ENCODE measurements at regions not wholly inside any gene's neighbourhood (a gene's known extent, or its start where the extent isn't known, plus 50 kb on each side); places are given as distances from the start of the nearest gene placed in this dataset.

GRCh38 chr21:16324630-16325029, 594.8 kb downstream of the USP25 start:
- TF ChIP-seq, protein P1, sequence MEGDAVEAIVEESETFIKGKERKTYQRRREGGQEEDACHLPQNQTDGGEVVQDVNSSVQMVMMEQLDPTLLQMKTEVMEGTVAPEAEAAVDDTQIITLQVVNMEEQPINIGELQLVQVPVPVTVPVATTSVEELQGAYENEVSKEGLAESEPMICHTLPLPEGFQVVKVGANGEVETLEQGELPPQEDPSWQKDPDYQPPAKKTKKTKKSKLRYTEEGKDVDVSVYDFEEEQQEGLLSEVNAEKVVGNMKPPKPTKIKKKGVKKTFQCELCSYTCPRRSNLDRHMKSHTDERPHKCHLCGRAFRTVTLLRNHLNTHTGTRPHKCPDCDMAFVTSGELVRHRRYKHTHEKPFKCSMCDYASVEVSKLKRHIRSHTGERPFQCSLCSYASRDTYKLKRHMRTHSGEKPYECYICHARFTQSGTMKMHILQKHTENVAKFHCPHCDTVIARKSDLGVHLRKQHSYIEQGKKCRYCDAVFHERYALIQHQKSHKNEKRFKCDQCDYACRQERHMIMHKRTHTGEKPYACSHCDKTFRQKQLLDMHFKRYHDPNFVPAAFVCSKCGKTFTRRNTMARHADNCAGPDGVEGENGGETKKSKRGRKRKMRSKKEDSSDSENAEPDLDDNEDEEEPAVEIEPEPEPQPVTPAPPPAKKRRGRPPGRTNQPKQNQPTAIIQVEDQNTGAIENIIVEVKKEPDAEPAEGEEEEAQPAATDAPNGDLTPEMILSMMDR (IDR thresholded peaks at IDR 0.05; ENCODE audit: borderline replicate concordance, insufficient read depth, low read depth, low read length), result no peak
- no peak overlapping the region for H3K4me3 ChIP-seq (ENCODE audit: low read depth, low read length)

- TF ChIP-seq, protein P1 (IDR thresholded peaks at IDR 0.05; ENCODE audit: borderline replicate concordance, insufficient read depth, low read depth, low read length), result peak; percentile 43; the same call in 1 of the 2 replicates
- no peak overlapping the region for H3K4me3 ChIP-seq (ENCODE audit: low read depth, low read length)
Observed at GRCh38 chr21:16330082-16330907, 600.5 kb downstream of the USP25 start.

DNA sequence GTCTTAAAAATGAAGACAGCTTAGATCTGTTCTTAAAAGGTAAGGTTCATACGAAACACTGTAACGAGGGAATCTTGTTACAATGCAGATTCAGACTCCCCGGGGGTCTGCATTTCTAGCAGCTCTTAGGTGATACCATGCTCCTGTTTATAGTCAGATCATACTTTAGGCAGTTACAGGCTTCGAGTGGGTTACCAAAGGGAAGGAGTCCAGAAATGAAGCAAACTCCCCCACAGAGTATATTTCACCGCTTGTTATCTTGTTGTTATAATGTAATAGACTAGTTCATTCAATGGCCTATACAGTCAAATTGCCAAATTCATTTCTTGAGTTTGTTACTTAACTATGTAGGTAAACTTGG, 601.1 kb downstream of the USP25 start:
- H3K4me3 ChIP-seq (ENCODE audit: low read depth, low read length), result no peak overlapping the region
- TF ChIP-seq, protein P1 (IDR thresholded peaks at IDR 0.05; ENCODE audit: borderline replicate concordance, insufficient read depth, low read depth, low read length), result no peak

GRCh38 chr21:16337266-16337665, 607.5 kb downstream of the USP25 start:
- no peak overlapping the region for H3K4me3 ChIP-seq (ENCODE audit: low read depth, low read length)
- TF ChIP-seq, protein P1 (IDR thresholded peaks at IDR 0.05; ENCODE audit: borderline replicate concordance, insufficient read depth, low read depth, low read length), result no peak

- TF ChIP-seq, protein P1 (IDR thresholded peaks at IDR 0.05; ENCODE audit: borderline replicate concordance, insufficient read depth, low read depth, low read length), result no peak
- no peak overlapping the region for H3K4me3 ChIP-seq (ENCODE audit: low read depth, low read length)
Observed at GRCh38 chr21:16342932-16343331, 613.1 kb downstream of the USP25 start.

DNA sequence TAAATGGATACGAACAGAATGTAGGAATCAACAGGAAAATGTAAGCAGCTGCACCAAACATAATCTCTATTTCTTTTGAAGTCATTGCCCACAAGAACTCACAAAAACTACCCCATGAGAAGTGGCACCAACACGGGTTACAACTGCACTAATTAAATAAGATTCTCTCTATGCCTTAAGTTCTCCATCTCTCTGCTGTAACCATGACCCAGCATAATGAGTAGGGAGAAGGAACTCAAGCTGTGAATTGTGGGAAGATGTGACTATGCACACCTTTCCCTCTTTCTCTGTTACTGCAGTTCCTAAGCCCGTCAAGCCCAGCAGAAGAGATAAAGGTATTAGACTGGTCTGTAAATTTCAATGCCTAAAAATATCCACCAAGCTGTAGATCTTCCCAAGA, 614.0 kb downstream of the USP25 start:
- H3K4me3 ChIP-seq (ENCODE audit: low read depth, low read length), result no peak overlapping the region
- TF ChIP-seq, protein P1 (IDR thresholded peaks at IDR 0.05; ENCODE audit: borderline replicate concordance, insufficient read depth, low read depth, low read length), result no peak

- no peak overlapping the region for H3K4me3 ChIP-seq (ENCODE audit: low read depth, low read length)
- TF ChIP-seq, protein P1 (IDR thresholded peaks at IDR 0.05; ENCODE audit: borderline replicate concordance, insufficient read depth, low read depth, low read length), result no peak
Observed at GRCh38 chr21:16345757-16346156, 616.0 kb downstream of the USP25 start.
